ENCODE measurements at regions not wholly inside any gene's neighbourhood (a gene's known extent, or its start where the extent isn't known, plus 50 kb on each side); places are given as distances from the start of the nearest gene placed in this dataset.

GRCh38 chr14:85732031-85732430 lies 202.1 kb downstream of the FLRT2 start:
- DNase-seq (ENCODE audit: low read depth in 1 of 2, low spot score in 1 of 2): no peak

GRCh38 chr14:85731186-85731585 lies 201.2 kb downstream of the FLRT2 start:
- no peak for DNase-seq (ENCODE audit: low read depth in 1 of 2, low spot score in 1 of 2)

- DNase-seq (ENCODE audit: low read depth in 1 of 2, low spot score in 1 of 2): no peak
These were observed 198.6 kb downstream of the FLRT2 start for GRCh38 chr14:85728476-85729065.

GRCh38 chr14:85714069-85714468 lies 184.1 kb downstream of the FLRT2 start:
- DNase-seq (ENCODE audit: low read depth in 1 of 2, low spot score in 1 of 2): no peak

- no peak for DNase-seq (ENCODE audit: low read depth in 1 of 2, low spot score in 1 of 2)
These were observed 181.7 kb downstream of the FLRT2 start for GRCh38 chr14:85711620-85712019.

Data from stimulated activated CD4-positive, alpha-beta T cell treated with anti-CD3 and anti-CD28 coated beads, Interleukin-15, amount 100 ng/mL, for 1 hour (primary cell).